Astrocyte (in vitro differentiated cells and primary cell): ENCODE measurements at regions not wholly inside any gene's neighbourhood (a gene's known extent, or its start where the extent isn't known, plus 50 kb on each side); places are given as distances from the start of the nearest gene placed in this dataset.

Source experiments
- EZH2 ChIP-seq: IDR thresholded peaks from 2 replicates; pipeline ENCODE4 v1.6.1; 2012; ENCODE audit warnings: mild to moderate bottlenecking, low read length, inconsistent platforms; ENCODE audit not compliant: insufficient read depth
- TF ChIP-seq, protein P1 (sequence below): IDR thresholded peaks from 2 replicates; pipeline ENCODE4 v1.5.1; 2011; ENCODE audit warnings: low read depth, mild to moderate bottlenecking, inconsistent platforms, low read length, moderate library complexity; ENCODE audit not compliant: insufficient read depth

DNA sequence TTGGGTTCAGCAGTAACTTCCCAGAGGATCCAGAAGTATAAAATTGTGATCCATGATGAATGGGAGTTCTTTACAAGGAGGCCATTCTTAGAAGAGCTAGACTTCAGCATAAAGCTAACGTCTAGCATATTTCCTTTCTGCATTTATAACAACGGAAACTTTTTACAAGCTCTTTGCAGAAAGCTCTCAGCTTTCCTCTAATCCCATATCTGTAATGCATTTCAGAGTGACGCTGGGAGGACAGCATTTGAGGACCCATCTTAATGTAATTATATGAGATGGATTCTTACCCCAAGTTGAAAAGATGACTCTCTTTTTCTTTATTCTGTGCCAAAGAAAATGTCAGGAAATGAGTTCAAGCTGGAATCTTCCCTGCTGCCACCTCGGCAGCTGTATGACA, 132.0 kb upstream of the CACHD1 start:
- TF ChIP-seq, protein P1, sequence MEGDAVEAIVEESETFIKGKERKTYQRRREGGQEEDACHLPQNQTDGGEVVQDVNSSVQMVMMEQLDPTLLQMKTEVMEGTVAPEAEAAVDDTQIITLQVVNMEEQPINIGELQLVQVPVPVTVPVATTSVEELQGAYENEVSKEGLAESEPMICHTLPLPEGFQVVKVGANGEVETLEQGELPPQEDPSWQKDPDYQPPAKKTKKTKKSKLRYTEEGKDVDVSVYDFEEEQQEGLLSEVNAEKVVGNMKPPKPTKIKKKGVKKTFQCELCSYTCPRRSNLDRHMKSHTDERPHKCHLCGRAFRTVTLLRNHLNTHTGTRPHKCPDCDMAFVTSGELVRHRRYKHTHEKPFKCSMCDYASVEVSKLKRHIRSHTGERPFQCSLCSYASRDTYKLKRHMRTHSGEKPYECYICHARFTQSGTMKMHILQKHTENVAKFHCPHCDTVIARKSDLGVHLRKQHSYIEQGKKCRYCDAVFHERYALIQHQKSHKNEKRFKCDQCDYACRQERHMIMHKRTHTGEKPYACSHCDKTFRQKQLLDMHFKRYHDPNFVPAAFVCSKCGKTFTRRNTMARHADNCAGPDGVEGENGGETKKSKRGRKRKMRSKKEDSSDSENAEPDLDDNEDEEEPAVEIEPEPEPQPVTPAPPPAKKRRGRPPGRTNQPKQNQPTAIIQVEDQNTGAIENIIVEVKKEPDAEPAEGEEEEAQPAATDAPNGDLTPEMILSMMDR: no peak
- TF ChIP-seq EZH2: no peak
